HG02759 (cell line): ENCODE measurements at regions not wholly inside any gene's neighbourhood (a gene's known extent, or its start where the extent isn't known, plus 50 kb on each side); places are given as distances from the start of the nearest gene placed in this dataset.
"Not testable (repeated sequence)": the region's sequence is repeated elsewhere in the genome, so short reads cannot be mapped to it uniquely, and the experiment has no call there.

Experiments
- ATAC-seq: cut with Tn5 transposase; IDR thresholded peaks from one replicate; pipeline ENCODE4 v1.9.1; 2021; ENCODE audit warnings: mild to moderate bottlenecking, moderate library complexity; ENCODE audit not compliant: unreplicated experiment

- no peak for ATAC-seq
These were observed 59.0 kb upstream of the ZNF532 start for GRCh38 chr18:58805467-58806187.

GRCh38 chr18:58806826-58807714 lies 57.6 kb upstream of the ZNF532 start:
- ATAC-seq, result peak; percentile 83

- no peak for ATAC-seq
These were observed 56.9 kb upstream of the ZNF532 start for GRCh38 chr18:58807766-58808165.

GRCh38 chr18:58808349-58808748 lies 56.3 kb upstream of the ZNF532 start:
- no peak for ATAC-seq

- not testable (repeated sequence) for ATAC-seq
These were observed 52.8 kb upstream of the ZNF532 start for GRCh38 chr18:58811859-58812258.

- no peak for ATAC-seq
These were observed 51.6 kb upstream of the ZNF532 start for GRCh38 chr18:58813105-58813504.

- ATAC-seq, result no peak
These were observed 51.0 kb upstream of the ZNF532 start for GRCh38 chr18:58813561-58814225.

- ATAC-seq, result no peak
These were observed 50.4 kb upstream of the ZNF532 start for GRCh38 chr18:58814317-58814716.
